PC-9 (cell line): ENCODE measurements at regions not wholly inside any gene's neighbourhood (a gene's known extent, or its start where the extent isn't known, plus 50 kb on each side); places are given as distances from the start of the nearest gene placed in this dataset.

Experiments used
- BruUV-seq: library from RNA; stranded (reverse); fragments of 400-500 nt; replicated peaks from 2 replicates; lab custom pipeline; 2021; lab: Mats Ljungman, UMichigan
- CTCF ChIA-PET: fragments of 300-600 bp; sonication (Branson Sonifier 250); formaldehyde crosslinking; loops from one replicate; lab custom pipeline; 2022; ENCODE audit warnings: antibody characterized with exemption; lab: Charles Lee
- POLR2A ChIA-PET: fragments of 300-600 bp; sonication (Branson Sonifier 250); formaldehyde crosslinking; loops from one replicate; lab custom pipeline; 2022; ENCODE audit warnings: antibody characterized with exemption; ENCODE audit not compliant: unreplicated experiment; lab: Charles Lee
- DNase-seq, 2 experiments: peaks; one replicate each; pipeline versions ENCODE4 v3.0.0 to v3.0.0-alpha.2; 2015 to 2022; ENCODE audit warnings: mixed read lengths in 1 of 2
- H2AFZ ChIP-seq: fragments of 200-600 bp; sonication (generic); 2 replicates; pipeline ENCODE4 v1.8.1; 2017; ENCODE audit warnings: antibody characterized with exemption
- H3F3A ChIP-seq: fragments of 200-600 bp; sonication (generic); 2 replicates; pipeline ENCODE4 v1.8.1; 2017; ENCODE audit warnings: antibody characterized with exemption, mild to moderate bottlenecking, low read depth; ENCODE audit not compliant: insufficient read depth
- H3K27ac ChIP-seq: fragments of 200-600 bp; sonication (generic); 2 replicates; pipeline ENCODE4 v1.6.1; 2016; ENCODE audit warnings: mixed run types
- H3K27me3 ChIP-seq: fragments of 200-600 bp; sonication (generic); 2 replicates; pipeline ENCODE4 v1.6.1; 2016; ENCODE audit warnings: low read depth, mixed run types; ENCODE audit not compliant: insufficient read depth
- H3K36me3 ChIP-seq: fragments of 200-600 bp; sonication (generic); 2 replicates; pipeline ENCODE4 v1.6.1; 2016; ENCODE audit warnings: low read depth, mixed run types
- H3K4me1 ChIP-seq: fragments of 200-600 bp; sonication (generic); replicated peaks from 2 replicates; pipeline ENCODE4 v1.6.1; 2016; ENCODE audit warnings: mixed run types; ENCODE audit not compliant: insufficient read depth
- H3K4me2 ChIP-seq: fragments of 200-600 bp; sonication (generic); 2 replicates; pipeline ENCODE4 v1.6.1; 2017; ENCODE audit warnings: mixed run types
- H3K4me3 ChIP-seq: fragments of 200-600 bp; sonication (generic); 2 replicates; pipeline ENCODE4 v1.6.1; 2016; ENCODE audit warnings: mixed run types
- H3K79me2 ChIP-seq: fragments of 200-600 bp; sonication (generic); 2 replicates; pipeline ENCODE4 v1.6.1; 2017; ENCODE audit warnings: low read depth, mixed run types
- H3K9me2 ChIP-seq: fragments of 200-600 bp; sonication (generic); 2 replicates; pipeline ENCODE4 v1.8.1; 2017; ENCODE audit warnings: mild to moderate bottlenecking; ENCODE audit not compliant: insufficient read depth
- H3K9me3 ChIP-seq: fragments of 200-600 bp; sonication (generic); 2 replicates; pipeline ENCODE4 v1.8.1; 2016; ENCODE audit warnings: low read depth; ENCODE audit not compliant: insufficient read depth
- H4K20me1 ChIP-seq: fragments of 200-600 bp; sonication (generic); 2 replicates; pipeline ENCODE4 v1.8.1; 2017; ENCODE audit not compliant: insufficient read depth
- CTCF ChIP-seq: fragments of 200-600 bp; sonication (generic); conservative IDR thresholded peaks from 2 replicates; pipeline ENCODE4 v1.6.1; 2017; ENCODE audit warnings: mixed run types, antibody characterized with exemption, mild to moderate bottlenecking, moderate library complexity
- EZH2 ChIP-seq: fragments of 200-600 bp; sonication (generic); IDR thresholded peaks from 2 replicates; pipeline ENCODE4 v1.8.0; 2017; ENCODE audit warnings: antibody characterized with exemption, low read depth
- intact Hi-C: fragments of 100-400 bp; cut with micrococcal nuclease; formaldehyde crosslinking; loops from one replicate; pipeline ENCODE4 v1.10.0; 2022; ENCODE audit not compliant: unreplicated experiment

DNA sequence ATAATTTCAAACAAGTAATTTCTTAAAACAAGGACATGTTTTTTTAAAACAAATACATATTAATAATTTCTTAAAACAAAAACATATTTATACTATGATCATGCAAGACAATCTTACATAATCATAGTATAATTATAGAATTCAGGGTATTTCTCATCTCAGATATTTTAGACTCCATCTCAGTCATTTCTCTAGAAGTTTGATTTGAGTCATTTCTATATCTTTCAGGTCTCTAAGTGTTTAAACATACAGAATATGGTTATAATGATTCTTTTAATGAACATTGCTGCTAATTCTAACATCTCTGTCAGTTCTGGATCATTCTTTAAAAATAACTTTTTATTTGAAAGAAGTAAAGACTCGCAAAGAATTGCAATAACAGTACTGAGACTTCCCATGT is 154.2 kb upstream of the KYNU start:
- no peaks in the 10 kb centered on the region for H3K79me2 ChIP-seq
- intact Hi-C loops: no loop called here

GRCh38 chr2:142722569-142722968 is 154.9 kb upstream of the KYNU start:
- no peaks in the 10 kb centered on the region for H3K9me3 ChIP-seq
- no peaks in the 10 kb centered on the region for H3K27me3 ChIP-seq
- no peak overlapping the region for H3K4me3 ChIP-seq
- DNase-seq: no peak
- intact Hi-C loops: no loop called here
- CTCF ChIA-PET: no interaction called here
- POLR2A ChIA-PET: no interaction called here
- no peaks in the 10 kb centered on the region for H3K79me2 ChIP-seq
- no peaks in the 10 kb centered on the region for H3K36me3 ChIP-seq
- H3K27ac ChIP-seq: no peak overlapping the region
- no peaks in the 10 kb centered on the region for H3K9me2 ChIP-seq
- H3F3A ChIP-seq: no peaks in the 10 kb centered on the region
- TF ChIP-seq EZH2 (no peak), CTCF (no peak)
- no peaks in the 10 kb centered on the region for H4K20me1 ChIP-seq
- no peak overlapping the region for H2AFZ ChIP-seq
- H3K4me2 ChIP-seq: no peak overlapping the region
- H3K4me1 ChIP-seq: no peaks in the 10 kb centered on the region
- no TSS peak for BruUV-seq

More for the DNA sequence above, 154.2 kb upstream of the KYNU start:
- H3K36me3 ChIP-seq: no peaks in the 10 kb centered on the region
- H4K20me1 ChIP-seq: no peaks in the 10 kb centered on the region
- H3K4me1 ChIP-seq: no peaks in the 10 kb centered on the region
- CTCF ChIA-PET: no interaction called here
- H3K27ac ChIP-seq: no peak overlapping the region
- no peaks in the 10 kb centered on the region for H3K9me3 ChIP-seq
- H3F3A ChIP-seq: no peaks in the 10 kb centered on the region
- no TSS peak for BruUV-seq
- POLR2A ChIA-PET: no interaction called here
- no peak overlapping the region for H3K4me3 ChIP-seq
- no peak overlapping the region for H3K4me2 ChIP-seq
- no peaks in the 10 kb centered on the region for H3K9me2 ChIP-seq
- H3K27me3 ChIP-seq: no peaks in the 10 kb centered on the region
- no peak overlapping the region for H2AFZ ChIP-seq
- DNase-seq: no peak
- TF ChIP-seq CTCF (no peak), EZH2 (no peak)

DNA sequence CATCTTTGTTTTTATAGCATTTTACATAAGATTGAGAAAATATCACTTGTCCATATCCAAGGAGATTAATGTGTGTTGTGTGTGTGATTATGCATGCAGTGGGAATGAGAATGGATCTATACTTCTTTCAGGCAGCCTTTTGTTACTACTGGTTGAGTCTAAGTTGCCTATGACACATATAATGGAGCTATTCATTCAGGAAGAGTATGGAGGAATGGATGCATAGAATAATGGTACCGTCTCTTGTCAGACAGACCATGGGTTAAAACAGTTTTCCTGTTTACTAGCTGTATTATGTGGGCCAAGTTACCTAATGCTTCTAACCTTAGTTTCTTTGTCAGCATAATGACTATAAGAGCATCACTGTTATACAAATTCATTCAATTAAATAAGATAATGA is 155.4 kb upstream of the KYNU start:
- intact Hi-C loops: no loop called here
- no peaks in the 10 kb centered on the region for H3K4me1 ChIP-seq
- no peaks in the 10 kb centered on the region for H3K79me2 ChIP-seq
- BruUV-seq: no TSS peak
- no peak for DNase-seq
- CTCF ChIA-PET: no interaction called here
- H3K27me3 ChIP-seq: no peaks in the 10 kb centered on the region
- H2AFZ ChIP-seq: no peak overlapping the region
- H4K20me1 ChIP-seq: no peaks in the 10 kb centered on the region
- TF ChIP-seq CTCF (no peak), EZH2 (no peak)
- no peak overlapping the region for H3K4me3 ChIP-seq
- H3K9me3 ChIP-seq: no peaks in the 10 kb centered on the region
- H3K9me2 ChIP-seq: no peaks in the 10 kb centered on the region
- no peak overlapping the region for H3K27ac ChIP-seq
- POLR2A ChIA-PET: no interaction called here
- H3F3A ChIP-seq: no peaks in the 10 kb centered on the region
- no peaks in the 10 kb centered on the region for H3K36me3 ChIP-seq
- H3K4me2 ChIP-seq: no peak overlapping the region
